Naive thymus-derived CD4-positive, alpha-beta T cell (primary cell): ENCODE measurements at regions not wholly inside any gene's neighbourhood (a gene's known extent, or its start where the extent isn't known, plus 50 kb on each side); places are given as distances from the start of the nearest gene placed in this dataset.

Experiments used
- ATAC-seq: fragments of 150-1000 bp; cut with Tn5 transposase; 2 replicates; pipeline ENCODE4 v1.10.0; 2021; ENCODE audit warnings: mild to moderate bottlenecking, moderate library complexity
- CTCF ChIA-PET: fragments of 350-600 bp; sonication (Branson Sonifier 250); formaldehyde crosslinking; loops from one replicate; lab custom pipeline; 2021; ENCODE audit warnings: antibody characterized with exemption; lab: Charles Lee
- POLR2A ChIA-PET: fragments of 350-600 bp; sonication (Branson Sonifier 250); formaldehyde crosslinking; loops from one replicate; lab custom pipeline; 2021; ENCODE audit warnings: antibody characterized with exemption, inconsistent platforms; lab: Charles Lee
- DNase-seq, 9 donors: peaks; one replicate each; pipeline versions ENCODE4 v3.0.0 to v3.0.0-alpha.2; 2020 to 2022; ENCODE audit warnings: mixed read lengths in 1 of 9
- H3K27ac ChIP-seq: one replicate; pipeline ENCODE4 v1.7.0; 2013; ENCODE audit warnings: mild to moderate bottlenecking, low read depth, low read length, moderate library complexity
- H3K27me3 ChIP-seq, 2 donors: one replicate each; pipeline ENCODE4 v1.7.0; 2013; ENCODE audit warnings: low read length in 2 of 2, mild to moderate bottlenecking in 2 of 2, moderate library complexity in 2 of 2; ENCODE audit not compliant: control insufficient read depth in 2 of 2, insufficient read depth in 2 of 2
- H3K36me3 ChIP-seq, 3 experiments: 1 replicate in 2 of 3; 2 replicates in 1 of 3; pipeline ENCODE4 v1.7.0; 2013; ENCODE audit warnings: low read length in 3 of 3, mild to moderate bottlenecking in 3 of 3, moderate library complexity in 1 of 3; ENCODE audit not compliant: insufficient read depth in 3 of 3, control insufficient read depth in 2 of 3
- H3K4me1 ChIP-seq, 2 donors: one replicate each; pipeline ENCODE4 v1.7.0; 2013; ENCODE audit warnings: low read length in 2 of 2, mild to moderate bottlenecking in 2 of 2, moderate library complexity in 1 of 2; ENCODE audit not compliant: control insufficient read depth in 2 of 2, insufficient read depth in 2 of 2
- H3K4me3 ChIP-seq: 2 replicates; pipeline ENCODE4 v1.7.0; 2013; ENCODE audit warnings: mild to moderate bottlenecking, low read length
- H3K9me3 ChIP-seq, 3 experiments: 1 replicate in 2 of 3; 2 replicates in 1 of 3; pipeline ENCODE4 v1.7.0; 2013; ENCODE audit warnings: low read length in 3 of 3; ENCODE audit not compliant: control insufficient read depth in 2 of 3
- H3K27ac Mint-ChIP-seq, 9 donors: one replicate each; pipeline ENCODE4 v1.8.0; 2020 to 2022; ENCODE audit warnings: mixed read lengths in 9 of 9, mild to moderate bottlenecking in 8 of 9, moderate library complexity in 5 of 9, inconsistent platforms in 2 of 9
- H3K27me3 Mint-ChIP-seq, 5 donors: one replicate each; pipeline ENCODE4 v1.8.0; 2021 to 2022; ENCODE audit warnings: mixed read lengths in 5 of 5, mild to moderate bottlenecking in 1 of 5
- H3K36me3 Mint-ChIP-seq, 5 donors: one replicate each; pipeline ENCODE4 v1.8.0; 2020 to 2022; ENCODE audit warnings: mixed read lengths in 5 of 5, mild to moderate bottlenecking in 3 of 5, inconsistent platforms in 1 of 5
- H3K4me1 Mint-ChIP-seq, 7 donors: one replicate each; pipeline ENCODE4 v1.8.0; 2020 to 2022; ENCODE audit warnings: mixed read lengths in 7 of 7, mild to moderate bottlenecking in 3 of 7, inconsistent platforms in 1 of 7
- H3K4me3 Mint-ChIP-seq, 10 donors: one replicate each; pipeline ENCODE4 v1.8.0; 2020 to 2022; ENCODE audit warnings: mild to moderate bottlenecking in 10 of 10, mixed read lengths in 10 of 10, moderate library complexity in 6 of 10, inconsistent platforms in 2 of 10
- H3K9me3 Mint-ChIP-seq, 11 donors: one replicate each; pipeline ENCODE4 v1.8.0; 2020 to 2022; ENCODE audit warnings: mixed read lengths in 11 of 11, mild to moderate bottlenecking in 4 of 11, inconsistent platforms in 1 of 11, moderate library complexity in 1 of 11
- intact Hi-C, 2 donors: fragments of 100-400 bp; cut with micrococcal nuclease; formaldehyde crosslinking; loops; one replicate each; pipeline ENCODE4 v1.15.1; 2023

- CTCF ChIA-PET, result no interaction called here
- no peaks in the 10 kb centered on the region for H3K4me1 ChIP-seq
- H3K4me1 Mint-ChIP-seq, result no peaks in the 10 kb centered on the region
- H3K27me3 ChIP-seq, result no peaks in the 10 kb centered on the region
- H3K9me3 ChIP-seq, result peaks cover 0 to 3% (median 0%) of the 10 kb centered on the region in 3 experiments
- peaks cover 0 to 6% (median 5%) of the 10 kb centered on the region in 5 donors for H3K27me3 Mint-ChIP-seq
- ATAC-seq (no peak), DNase-seq (no peak)
- no peaks in the 10 kb centered on the region for H3K36me3 ChIP-seq
- H3K9me3 Mint-ChIP-seq, result peaks cover 5 to 50% (median 23%) of the 10 kb centered on the region in 11 donors
- H3K36me3 Mint-ChIP-seq, result no peaks in the 10 kb centered on the region
- no peak overlapping the region for H3K27ac Mint-ChIP-seq
- no peak overlapping the region for H3K27ac ChIP-seq
- H3K4me3 ChIP-seq, result no peak overlapping the region
- intact Hi-C loops, result no loop called here
- POLR2A ChIA-PET, result no interaction called here
- no peak overlapping the region for H3K4me3 Mint-ChIP-seq
Observed at GRCh38 chr7:67698354-67698753, 701.7 kb downstream of the TYW1 start.

DNA sequence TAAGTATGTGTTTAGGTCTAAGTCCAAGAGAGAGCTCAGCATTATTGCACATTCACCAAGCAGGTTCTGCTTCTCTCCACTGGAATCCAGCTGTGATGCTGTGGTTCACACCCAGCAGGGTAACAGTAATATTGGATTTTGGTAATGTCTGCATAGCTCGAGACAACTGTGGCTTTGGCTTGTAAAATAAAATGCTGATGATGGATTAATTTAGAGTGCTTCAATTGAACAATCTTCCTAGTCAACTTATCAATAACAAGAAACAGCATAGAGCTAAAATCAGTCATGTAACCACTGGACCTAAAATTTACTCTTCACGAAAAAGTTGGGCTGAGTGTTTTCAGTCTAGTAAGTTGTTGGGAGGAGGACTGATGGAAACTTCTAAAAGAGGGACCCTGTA lies 709.2 kb downstream of the TYW1 start:
- H3K4me3 ChIP-seq, result no peak overlapping the region
- POLR2A ChIA-PET, result no interaction called here
- no peaks in the 10 kb centered on the region for H3K9me3 ChIP-seq
- no peaks in the 10 kb centered on the region for H3K27me3 ChIP-seq
- no peak overlapping the region for H3K4me3 Mint-ChIP-seq
- no peaks in the 10 kb centered on the region for H3K36me3 ChIP-seq
- H3K4me1 Mint-ChIP-seq, result no peaks in the 10 kb centered on the region
- H3K27me3 Mint-ChIP-seq, result peaks cover 0 to 5% (median 0%) of the 10 kb centered on the region in 5 donors
- ATAC-seq (no peak), DNase-seq (no peak)
- no peaks in the 10 kb centered on the region for H3K4me1 ChIP-seq
- no peak overlapping the region for H3K27ac Mint-ChIP-seq
- intact Hi-C loops, result no loop called here
- no peak overlapping the region for H3K27ac ChIP-seq
- CTCF ChIA-PET, result no interaction called here
- peaks cover 0 to 8% (median 4%) of the 10 kb centered on the region in 5 donors for H3K36me3 Mint-ChIP-seq
- peaks cover 7 to 54% (median 21%) of the 10 kb centered on the region in 11 donors for H3K9me3 Mint-ChIP-seq

DNA sequence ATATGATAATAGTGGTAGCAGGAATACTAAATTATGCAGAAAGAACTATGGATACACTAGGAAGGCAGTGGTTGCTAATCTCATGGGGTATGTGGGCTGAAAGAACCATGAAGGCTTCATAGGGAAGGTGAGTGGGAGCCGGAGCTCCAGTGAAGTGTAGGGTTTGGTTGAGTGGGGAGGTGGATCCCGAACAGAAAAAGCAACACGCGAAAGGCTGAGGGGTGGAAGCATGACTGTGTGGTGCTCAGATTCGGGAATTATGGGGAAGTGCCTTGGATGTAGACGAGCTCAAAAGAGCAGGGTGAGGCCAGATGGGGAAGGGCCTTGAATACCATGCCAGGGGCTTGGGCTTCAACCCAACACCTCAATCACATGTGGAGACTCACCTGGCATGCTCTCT lies 715.1 kb downstream of the TYW1 start:
- no peaks in the 10 kb centered on the region for H3K4me1 Mint-ChIP-seq
- Histone ChIP-seq H3K27me3 (no peaks in the 10 kb centered on the region), H3K4me1 (no peaks in the 10 kb centered on the region), H3K36me3 (no peaks in the 10 kb centered on the region), H3K4me3 (no peak overlapping the region), H3K27ac (no peak overlapping the region), H3K9me3 (no peaks in the 10 kb centered on the region)
- intact Hi-C loops, result no loop called here
- ChIA-PET CTCF (no interaction called here), POLR2A (no interaction called here)
- H3K9me3 Mint-ChIP-seq, result peaks cover 8 to 49% (median 27%) of the 10 kb centered on the region in 11 donors
- H3K27me3 Mint-ChIP-seq, result peaks cover 0 to 5% (median 0%) of the 10 kb centered on the region in 5 donors
- peak overlapping the region in 1 of 9 donors; percentile 63 for H3K27ac Mint-ChIP-seq
- peaks cover 0 to 13% (median 4%) of the 10 kb centered on the region in 5 donors for H3K36me3 Mint-ChIP-seq
- ATAC-seq (no peak), DNase-seq (no peak)
- no peak overlapping the region for H3K4me3 Mint-ChIP-seq

- POLR2A ChIA-PET, result no interaction called here
- ATAC-seq, result no peak
- no peak overlapping the region for H3K27ac Mint-ChIP-seq
- peaks cover 8 to 49% (median 26%) of the 10 kb centered on the region in 11 donors for H3K9me3 Mint-ChIP-seq
- no peaks in the 10 kb centered on the region for H3K36me3 ChIP-seq
- intact Hi-C loops, result no loop called here
- no peak overlapping the region for H3K4me3 Mint-ChIP-seq
- peaks cover 0 to 13% (median 4%) of the 10 kb centered on the region in 5 donors for H3K36me3 Mint-ChIP-seq
- no peak overlapping the region for H3K4me3 ChIP-seq
- H3K9me3 ChIP-seq, result no peaks in the 10 kb centered on the region
- no peaks in the 10 kb centered on the region for H3K4me1 Mint-ChIP-seq
- no peak overlapping the region for H3K27ac ChIP-seq
- H3K27me3 ChIP-seq, result no peaks in the 10 kb centered on the region
- no peak for DNase-seq
- no peaks in the 10 kb centered on the region for H3K4me1 ChIP-seq
- peaks cover 0 to 5% (median 0%) of the 10 kb centered on the region in 5 donors for H3K27me3 Mint-ChIP-seq
- CTCF ChIA-PET, result no interaction called here
Observed at GRCh38 chr7:67713451-67714056, 716.9 kb downstream of the TYW1 start.

DNA sequence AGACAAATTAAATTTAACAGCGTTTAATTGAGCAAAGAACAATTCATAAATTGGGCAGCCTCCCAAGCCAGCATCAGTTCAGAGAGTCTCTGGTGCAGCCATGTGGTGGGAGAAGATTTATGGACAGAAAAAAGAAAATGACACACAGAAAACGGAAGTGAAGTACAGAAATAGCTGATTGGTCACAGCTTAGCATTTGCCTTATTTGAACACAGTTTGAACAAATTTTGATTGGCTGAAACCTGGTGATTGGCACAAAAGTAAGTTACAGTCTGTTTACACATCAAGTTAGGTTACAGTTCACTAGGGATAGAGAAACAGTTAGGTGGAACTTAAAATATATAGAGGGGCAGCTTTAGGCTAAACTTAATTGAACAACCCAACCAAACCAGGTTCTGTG lies 720.1 kb downstream of the TYW1 start:
- ChIA-PET POLR2A (no interaction called here), CTCF (no interaction called here)
- Histone ChIP-seq H3K27me3 (no peaks in the 10 kb centered on the region), H3K4me3 (no peak overlapping the region), H3K36me3 (no peaks in the 10 kb centered on the region), H3K27ac (no peak overlapping the region), H3K4me1 (no peaks in the 10 kb centered on the region), H3K9me3 (no peaks in the 10 kb centered on the region)
- intact Hi-C loops, result no loop called here
- Mint-ChIP-seq H3K27me3 (peaks cover 0 to 3% (median 0%) of the 10 kb centered on the region in 5 donors), H3K27ac (peak overlapping the region in 1 of 9 donors; percentile 28), H3K36me3 (peaks cover 0 to 5% (median 0%) of the 10 kb centered on the region in 5 donors), H3K9me3 (peaks cover under 1 to 32% (median 15%) of the 10 kb centered on the region in 11 donors), H3K4me3 (no peak overlapping the region), H3K4me1 (no peaks in the 10 kb centered on the region)
- ATAC-seq (no peak), DNase-seq (no peak)

DNA sequence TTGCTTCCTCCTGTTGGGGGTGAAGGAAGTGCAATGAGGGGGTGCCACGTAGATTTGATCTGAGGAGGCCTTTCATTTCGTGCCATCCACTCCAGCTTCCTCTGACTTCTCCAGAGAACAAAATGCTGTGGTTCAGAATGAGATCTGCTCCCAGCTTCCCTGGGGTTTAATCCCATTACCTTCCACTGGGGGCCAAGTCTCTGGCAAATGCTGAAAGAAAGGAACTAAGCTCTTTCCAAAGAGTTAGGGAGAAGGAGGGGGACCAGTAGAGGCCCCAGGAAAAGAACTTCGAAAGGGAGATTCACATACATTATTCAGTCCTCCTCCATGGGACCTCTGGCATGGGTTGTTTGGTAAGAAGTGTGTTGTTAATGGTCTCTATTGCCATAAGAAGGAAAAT lies 727.0 kb downstream of the TYW1 start:
- Mint-ChIP-seq H3K4me1 (no peaks in the 10 kb centered on the region), H3K36me3 (no peaks in the 10 kb centered on the region), H3K9me3 (peaks cover 5 to 41% (median 12%) of the 10 kb centered on the region in 11 donors), H3K27me3 (peaks cover 0 to 6% (median 0%) of the 10 kb centered on the region in 5 donors), H3K27ac (no peak overlapping the region), H3K4me3 (no peak overlapping the region)
- ChIA-PET CTCF (no interaction called here), POLR2A (no interaction called here)
- no peak for DNase-seq
- Histone ChIP-seq H3K4me1 (no peaks in the 10 kb centered on the region), H3K36me3 (no peaks in the 10 kb centered on the region), H3K4me3 (no peak overlapping the region), H3K27me3 (no peaks in the 10 kb centered on the region), H3K27ac (no peak overlapping the region), H3K9me3 (no peaks in the 10 kb centered on the region)
- ATAC-seq, result no peak
- intact Hi-C loops, result no loop called here

DNA sequence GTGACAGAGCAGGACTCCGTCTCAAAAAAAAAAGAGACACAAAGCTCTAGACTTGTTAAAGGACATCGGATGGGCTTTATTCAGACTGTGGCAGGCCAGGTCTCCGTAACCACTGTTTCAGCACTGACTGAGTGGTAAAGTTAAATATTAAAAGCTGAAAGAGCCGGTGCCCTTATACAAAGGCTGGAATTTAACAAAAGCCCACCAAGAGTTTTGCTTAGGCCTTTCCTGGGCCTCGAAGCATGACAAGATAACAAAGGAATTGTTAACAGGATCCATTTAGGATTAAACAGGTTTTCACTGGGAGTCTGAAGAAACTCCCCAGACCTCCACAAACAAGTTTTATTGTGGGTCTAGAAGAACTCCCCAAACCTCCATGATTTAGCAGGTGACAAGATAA lies 727.8 kb downstream of the TYW1 start:
- no peaks in the 10 kb centered on the region for H3K4me1 Mint-ChIP-seq

More for the DNA sequence above, 727.8 kb downstream of the TYW1 start:
- Mint-ChIP-seq H3K9me3 (peaks cover 5 to 41% (median 12%) of the 10 kb centered on the region in 11 donors), H3K36me3 (no peaks in the 10 kb centered on the region), H3K4me3 (no peak overlapping the region), H3K27ac (no peak overlapping the region), H3K27me3 (peaks cover 0 to 6% (median 0%) of the 10 kb centered on the region in 5 donors)
- ChIA-PET POLR2A (no interaction called here), CTCF (no interaction called here)
- no peaks in the 10 kb centered on the region for H3K27me3 ChIP-seq
- ATAC-seq (no peak), DNase-seq (no peak)
- intact Hi-C loops, result no loop called here
- no peaks in the 10 kb centered on the region for H3K36me3 ChIP-seq
- no peaks in the 10 kb centered on the region for H3K9me3 ChIP-seq
- no peak overlapping the region for H3K27ac ChIP-seq
- H3K4me1 ChIP-seq, result no peaks in the 10 kb centered on the region
- H3K4me3 ChIP-seq, result no peak overlapping the region
